Upper lobe of left lung (tissue), 6 donors: ENCODE measurements at regions not wholly inside any gene's neighbourhood (a gene's known extent, or its start where the extent isn't known, plus 50 kb on each side); places are given as distances from the start of the nearest gene placed in this dataset.

Experiments
- ATAC-seq, 2 donors: fragments of 200-7000 bp; cut with Tn5 transposase; one replicate each; pipeline ENCODE4 v1.9.1; 2022; ENCODE audit warnings: mild to moderate bottlenecking in 2 of 2, moderate library complexity in 2 of 2; ENCODE audit not compliant: low FRiP score in 2 of 2
- DNase-seq, 2 donors: peaks; one replicate each; pipeline ENCODE4 v3.0.0-alpha.2; 2019 to 2020
- H3K27ac ChIP-seq, 4 donors: fragments of 200-600 bp; sonication (generic); one replicate each; pipeline ENCODE4 v1.5.1; 2016 to 2019
- H3K27me3 ChIP-seq, 4 donors: fragments of 200-600 bp; sonication (generic); one replicate each; pipeline ENCODE4 v1.5.1; 2017 to 2019
- H3K36me3 ChIP-seq, 4 donors: fragments of 200-600 bp; sonication (generic); one replicate each; pipeline ENCODE4 v1.5.1; 2016 to 2019
- H3K4me1 ChIP-seq, 4 donors: fragments of 200-600 bp; sonication (generic); one replicate each; pipeline ENCODE4 v1.5.1; 2018 to 2019
- H3K4me3 ChIP-seq, 4 donors: fragments of 200-600 bp; sonication (generic); one replicate each; pipeline ENCODE4 v1.5.1; 2017 to 2019; ENCODE audit warnings: mild to moderate bottlenecking in 2 of 4, moderate library complexity in 1 of 4
- H3K9me3 ChIP-seq, 4 donors: fragments of 200-600 bp; sonication (generic); one replicate each; pipeline ENCODE4 v1.5.1; 2018 to 2019
- EP300 ChIP-seq, 4 donors: sonication (generic); formaldehyde crosslinking; IDR thresholded peaks; one replicate each; pipeline ENCODE4 v1.5.1; 2017; ENCODE audit warnings: antibody characterized with exemption in 4 of 4, control low read depth in 2 of 4
- POLR2A ChIP-seq, 4 donors: fragments of 450-650 bp; IDR thresholded peaks; one replicate each; pipeline ENCODE4 v1.5.1; 2016 to 2017; ENCODE audit warnings: antibody characterized with exemption in 4 of 4, mild to moderate bottlenecking in 2 of 4
- POLR2AphosphoS5 ChIP-seq, 2 donors: sonication (generic); formaldehyde crosslinking; IDR thresholded peaks; one replicate each; pipeline ENCODE4 v1.5.1; 2017; ENCODE audit warnings: antibody characterized with exemption in 2 of 2
- WGBS, 2 donors: methylation state at CpG; one replicate each; pipeline ENCODE4 v1.1.5; 2017 to 2018; 5-methylcytosine and 5-hydroxymethylcytosine counted together
- TF ChIP-seq, protein P1 (sequence below), 6 experiments: fragments of 450-650 bp in 4 of 6; fragments of 200-600 bp in 2 of 6; sonication (generic) in 2 of 6; IDR thresholded peaks; one replicate each; pipeline ENCODE4 v1.5.1; 2016 to 2019; ENCODE audit warnings: antibody characterized with exemption in 6 of 6
- donor health status: DM: no; HTN: no; CAD: no; lungs with moderate emphysema.
- donor health status: DM: no; HTN: yes; CAD: no; lungs with severe emphysema.

DNA sequence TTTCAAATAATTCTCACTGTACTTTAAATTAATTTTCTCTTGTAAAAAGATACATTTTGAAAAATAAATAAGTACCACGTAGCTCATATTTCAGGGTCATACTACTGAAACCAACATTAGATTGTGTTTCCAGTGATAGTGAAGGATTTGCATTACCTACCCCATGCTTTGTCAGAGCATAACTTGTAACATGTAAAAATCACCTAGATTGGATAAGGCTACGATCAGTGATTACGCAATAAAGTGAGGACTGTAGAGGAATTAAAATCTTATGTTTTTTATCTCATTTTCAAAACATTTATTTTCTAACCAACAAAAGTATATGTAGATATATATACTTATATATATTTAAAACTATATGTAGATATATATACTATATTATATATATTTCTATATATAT, 89.4 kb upstream of the VRK2 start:
- Histone ChIP-seq H3K9me3 (no peaks in the 10 kb centered on the region), H3K36me3 (no peaks in the 10 kb centered on the region), H3K4me1 (no peaks in the 10 kb centered on the region), H3K27me3 (no peaks in the 10 kb centered on the region), H3K4me3 (no peak overlapping the region), H3K27ac (no peak overlapping the region)
- 78 to 90% methylated on average over 3 of the region's 3 CpGs for WGBS, 2 donors
- TF ChIP-seq, protein P1, sequence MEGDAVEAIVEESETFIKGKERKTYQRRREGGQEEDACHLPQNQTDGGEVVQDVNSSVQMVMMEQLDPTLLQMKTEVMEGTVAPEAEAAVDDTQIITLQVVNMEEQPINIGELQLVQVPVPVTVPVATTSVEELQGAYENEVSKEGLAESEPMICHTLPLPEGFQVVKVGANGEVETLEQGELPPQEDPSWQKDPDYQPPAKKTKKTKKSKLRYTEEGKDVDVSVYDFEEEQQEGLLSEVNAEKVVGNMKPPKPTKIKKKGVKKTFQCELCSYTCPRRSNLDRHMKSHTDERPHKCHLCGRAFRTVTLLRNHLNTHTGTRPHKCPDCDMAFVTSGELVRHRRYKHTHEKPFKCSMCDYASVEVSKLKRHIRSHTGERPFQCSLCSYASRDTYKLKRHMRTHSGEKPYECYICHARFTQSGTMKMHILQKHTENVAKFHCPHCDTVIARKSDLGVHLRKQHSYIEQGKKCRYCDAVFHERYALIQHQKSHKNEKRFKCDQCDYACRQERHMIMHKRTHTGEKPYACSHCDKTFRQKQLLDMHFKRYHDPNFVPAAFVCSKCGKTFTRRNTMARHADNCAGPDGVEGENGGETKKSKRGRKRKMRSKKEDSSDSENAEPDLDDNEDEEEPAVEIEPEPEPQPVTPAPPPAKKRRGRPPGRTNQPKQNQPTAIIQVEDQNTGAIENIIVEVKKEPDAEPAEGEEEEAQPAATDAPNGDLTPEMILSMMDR (IDR thresholded peaks at IDR 0.05): no peak
- TF ChIP-seq EP300 (IDR thresholded peaks at IDR 0.05) (no peak), POLR2A (IDR thresholded peaks at IDR 0.05) (no peak), POLR2AphosphoS5 (IDR thresholded peaks at IDR 0.05) (no peak)
- ATAC-seq: no peak
- DNase-seq: no peak

DNA sequence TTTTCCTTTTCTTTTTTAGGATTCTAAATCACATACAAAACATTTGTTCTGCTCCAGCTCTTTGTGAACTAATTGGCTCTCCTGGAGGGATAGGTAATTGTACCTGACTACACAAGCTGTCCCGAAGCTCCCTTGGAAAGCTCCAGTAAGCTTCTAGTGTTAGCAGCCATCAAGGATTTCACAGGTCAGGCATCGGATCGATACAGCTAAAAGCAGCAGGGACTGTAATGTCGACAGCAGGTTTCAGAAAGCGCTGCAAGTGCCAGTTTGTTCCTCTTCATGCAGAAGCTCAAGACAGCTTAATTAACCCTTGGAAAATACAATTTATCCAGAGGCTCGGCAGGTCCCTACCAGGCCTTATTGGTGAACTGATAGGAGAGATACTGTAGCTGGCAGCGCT, 87.2 kb upstream of the VRK2 start:
- no peaks in the 10 kb centered on the region for H3K27me3 ChIP-seq
- H3K4me1 ChIP-seq: no peaks in the 10 kb centered on the region
- no peak for TF ChIP-seq EP300 (IDR thresholded peaks at IDR 0.05)
- TF ChIP-seq POLR2AphosphoS5 (IDR thresholded peaks at IDR 0.05): no peak
- TF ChIP-seq, protein P1 (IDR thresholded peaks at IDR 0.05): no peak
- no peak for TF ChIP-seq POLR2A (IDR thresholded peaks at IDR 0.05)
- DNase-seq: no peak
- H3K4me3 ChIP-seq: no peak overlapping the region
- H3K27ac ChIP-seq: no peak overlapping the region
- H3K9me3 ChIP-seq: no peaks in the 10 kb centered on the region
- no peaks in the 10 kb centered on the region for H3K36me3 ChIP-seq
- no peak for ATAC-seq
- WGBS, 2 donors: 80 to 81% methylated on average over 7 of the region's 7 CpGs

DNA sequence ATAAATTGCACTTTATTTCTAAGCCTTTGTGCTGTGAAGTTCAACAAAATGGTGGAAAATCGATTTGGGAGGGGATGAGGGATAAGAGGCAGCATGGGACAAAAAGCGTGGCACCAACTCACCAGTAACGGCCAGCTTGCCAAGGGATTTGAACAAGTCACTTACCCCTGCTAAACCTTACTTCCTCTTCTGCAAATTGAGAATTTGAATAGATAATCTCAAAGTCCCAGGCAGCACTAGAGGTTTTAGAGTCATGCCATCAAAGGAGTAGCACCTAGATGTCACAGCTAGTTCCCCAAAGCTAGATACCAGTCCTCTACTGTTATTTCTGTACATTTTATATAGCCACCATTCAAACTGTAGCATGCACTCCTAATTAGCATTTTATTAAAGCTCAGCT, 83.7 kb upstream of the VRK2 start:
- 86 to 92% methylated on average over 3 of the region's 3 CpGs for WGBS, 2 donors
- Histone ChIP-seq H3K4me3 (no peak overlapping the region), H3K27ac (no peak overlapping the region), H3K9me3 (no peaks in the 10 kb centered on the region), H3K4me1 (no peaks in the 10 kb centered on the region), H3K36me3 (no peaks in the 10 kb centered on the region), H3K27me3 (no peaks in the 10 kb centered on the region)
- no peak for DNase-seq
- no peak for ATAC-seq
- no peak for TF ChIP-seq POLR2A (IDR thresholded peaks at IDR 0.05)
- no peak for TF ChIP-seq EP300 (IDR thresholded peaks at IDR 0.05)
- TF ChIP-seq, protein P1 (IDR thresholded peaks at IDR 0.05): no peak
- no peak for TF ChIP-seq POLR2AphosphoS5 (IDR thresholded peaks at IDR 0.05)

DNA sequence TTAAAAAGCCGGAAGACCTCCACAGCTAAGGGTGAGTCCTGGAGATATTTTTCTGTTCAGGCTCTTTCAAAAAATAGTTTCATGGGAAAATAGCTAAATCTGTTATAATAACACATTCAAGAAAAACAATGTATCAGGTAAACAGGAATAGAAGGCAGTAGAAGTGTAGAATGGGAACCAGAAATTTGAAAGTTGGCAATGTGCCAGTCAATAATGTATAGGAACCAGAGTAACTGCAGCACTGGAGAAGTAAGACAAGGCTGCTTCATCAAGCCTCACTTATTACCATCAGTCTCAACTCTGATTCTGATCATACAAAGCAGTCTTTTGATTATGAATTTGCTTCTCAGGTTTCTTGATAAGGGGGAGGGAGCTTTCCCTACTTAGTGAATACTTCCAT, 81.4 kb upstream of the VRK2 start:
- Histone ChIP-seq H3K36me3 (no peaks in the 10 kb centered on the region), H3K27me3 (no peaks in the 10 kb centered on the region), H3K9me3 (no peaks in the 10 kb centered on the region), H3K27ac (no peak overlapping the region), H3K4me3 (no peak overlapping the region), H3K4me1 (no peaks in the 10 kb centered on the region)
- 95 to 96% methylated on average over 1 of the region's 1 CpG for WGBS, 2 donors
- ATAC-seq (no peak), DNase-seq (no peak)
- TF ChIP-seq POLR2AphosphoS5 (IDR thresholded peaks at IDR 0.05) (no peak), EP300 (IDR thresholded peaks at IDR 0.05) (no peak), POLR2A (IDR thresholded peaks at IDR 0.05) (no peak)
- TF ChIP-seq, protein P1 (IDR thresholded peaks at IDR 0.05): no peak

DNA sequence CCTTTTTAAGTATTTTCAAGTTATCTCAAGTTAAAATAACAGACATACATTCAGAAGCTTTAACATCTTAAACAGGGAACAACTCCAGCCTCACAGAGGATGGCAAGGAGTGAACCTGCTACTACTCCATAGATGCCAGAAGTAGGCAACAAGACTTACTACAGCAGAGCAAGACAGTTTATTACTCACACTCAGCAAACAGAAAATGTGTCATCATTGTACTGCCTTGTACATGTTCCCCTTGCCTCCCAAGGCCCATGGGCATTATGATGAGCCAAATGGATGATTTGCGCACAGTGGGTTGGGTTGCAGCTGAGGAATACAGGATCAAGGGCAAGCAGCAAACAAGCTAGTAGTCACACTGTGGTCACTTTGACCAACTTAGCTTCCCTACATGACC, 80.6 kb upstream of the VRK2 start:
- Histone ChIP-seq H3K4me1 (no peaks in the 10 kb centered on the region), H3K36me3 (no peaks in the 10 kb centered on the region), H3K27me3 (no peaks in the 10 kb centered on the region), H3K9me3 (no peaks in the 10 kb centered on the region), H3K4me3 (no peak overlapping the region), H3K27ac (no peak overlapping the region)
- 100% methylated on average over 1 of the region's 1 CpG for WGBS, 2 donors
- ATAC-seq: no peak
- TF ChIP-seq POLR2A (IDR thresholded peaks at IDR 0.05): no peak
- no peak for TF ChIP-seq EP300 (IDR thresholded peaks at IDR 0.05)
- no peak for TF ChIP-seq POLR2AphosphoS5 (IDR thresholded peaks at IDR 0.05)
- TF ChIP-seq, protein P1 (IDR thresholded peaks at IDR 0.05): no peak
- DNase-seq: no peak
